ENCODE measurements at regions not wholly inside any gene's neighbourhood (a gene's known extent, or its start where the extent isn't known, plus 50 kb on each side); places are given as distances from the start of the nearest gene placed in this dataset.

- H3K9ac ChIP-seq: no peak overlapping the region
- H3K4me2 ChIP-seq: no peak overlapping the region
- no peaks in the 10 kb centered on the region for H3K79me2 ChIP-seq (ENCODE audit: insufficient read depth)
- POLR2A ChIA-PET: no interaction called here
- 90% methylated on average over 9 of the region's 13 CpGs for WGBS (ENCODE audit: low lambda C conversion rate)
- DNase-seq: no peak
- no peaks in the 10 kb centered on the region for H3K9me2 ChIP-seq
- H4K20me1 ChIP-seq (ENCODE audit: insufficient read depth): no peaks in the 10 kb centered on the region
- H3K27ac ChIP-seq (ENCODE audit: low read depth in 2 of 2, low read length in 1 of 2): no peak overlapping the region
- CTCF ChIA-PET: interaction anchor here (0.8 to 1.3 kb wide), 2 partner anchors 79 to 235 kb away, joined by 3 read pairs; no protein-coding TSS in a partner anchor
- no peaks in the 10 kb centered on the region for H3K4me1 ChIP-seq (ENCODE audit: control insufficient read depth in 1 of 2, insufficient read depth in 2 of 2, low read depth in 1 of 2, low read length in 1 of 2)
- no peak overlapping the region for H2AFZ ChIP-seq (ENCODE audit: low read depth)
- H3K27me3 ChIP-seq (ENCODE audit: insufficient read depth): no peaks in the 10 kb centered on the region; the same call in 1 of the 2 replicates
- no peaks in the 10 kb centered on the region for H3F3A ChIP-seq (replicated peaks; ENCODE audit: insufficient read depth)
- H3K4me3 ChIP-seq (ENCODE audit: low read depth in 2 of 2, low read length in 1 of 2): no peak overlapping the region
- H3K9me3 ChIP-seq: no peaks in the 10 kb centered on the region
- no peaks in the 10 kb centered on the region for H3K36me3 ChIP-seq (replicated peaks in 1 of 2; ENCODE audit: control insufficient read depth in 1 of 2, insufficient read depth in 2 of 2, low read length in 1 of 2)
- TF ChIP-seq ELF1 (IDR thresholded peaks at IDR 0.05): no peak
- TF ChIP-seq, protein P1, sequence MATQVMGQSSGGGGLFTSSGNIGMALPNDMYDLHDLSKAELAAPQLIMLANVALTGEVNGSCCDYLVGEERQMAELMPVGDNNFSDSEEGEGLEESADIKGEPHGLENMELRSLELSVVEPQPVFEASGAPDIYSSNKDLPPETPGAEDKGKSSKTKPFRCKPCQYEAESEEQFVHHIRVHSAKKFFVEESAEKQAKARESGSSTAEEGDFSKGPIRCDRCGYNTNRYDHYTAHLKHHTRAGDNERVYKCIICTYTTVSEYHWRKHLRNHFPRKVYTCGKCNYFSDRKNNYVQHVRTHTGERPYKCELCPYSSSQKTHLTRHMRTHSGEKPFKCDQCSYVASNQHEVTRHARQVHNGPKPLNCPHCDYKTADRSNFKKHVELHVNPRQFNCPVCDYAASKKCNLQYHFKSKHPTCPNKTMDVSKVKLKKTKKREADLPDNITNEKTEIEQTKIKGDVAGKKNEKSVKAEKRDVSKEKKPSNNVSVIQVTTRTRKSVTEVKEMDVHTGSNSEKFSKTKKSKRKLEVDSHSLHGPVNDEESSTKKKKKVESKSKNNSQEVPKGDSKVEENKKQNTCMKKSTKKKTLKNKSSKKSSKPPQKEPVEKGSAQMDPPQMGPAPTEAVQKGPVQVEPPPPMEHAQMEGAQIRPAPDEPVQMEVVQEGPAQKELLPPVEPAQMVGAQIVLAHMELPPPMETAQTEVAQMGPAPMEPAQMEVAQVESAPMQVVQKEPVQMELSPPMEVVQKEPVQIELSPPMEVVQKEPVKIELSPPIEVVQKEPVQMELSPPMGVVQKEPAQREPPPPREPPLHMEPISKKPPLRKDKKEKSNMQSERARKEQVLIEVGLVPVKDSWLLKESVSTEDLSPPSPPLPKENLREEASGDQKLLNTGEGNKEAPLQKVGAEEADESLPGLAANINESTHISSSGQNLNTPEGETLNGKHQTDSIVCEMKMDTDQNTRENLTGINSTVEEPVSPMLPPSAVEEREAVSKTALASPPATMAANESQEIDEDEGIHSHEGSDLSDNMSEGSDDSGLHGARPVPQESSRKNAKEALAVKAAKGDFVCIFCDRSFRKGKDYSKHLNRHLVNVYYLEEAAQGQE (IDR thresholded peaks at IDR 0.05; ENCODE audit: low read depth, low read length): no peak
- TF ChIP-seq TCF12 (IDR thresholded peaks at IDR 0.05): no peak
- TF ChIP-seq, protein P2, sequence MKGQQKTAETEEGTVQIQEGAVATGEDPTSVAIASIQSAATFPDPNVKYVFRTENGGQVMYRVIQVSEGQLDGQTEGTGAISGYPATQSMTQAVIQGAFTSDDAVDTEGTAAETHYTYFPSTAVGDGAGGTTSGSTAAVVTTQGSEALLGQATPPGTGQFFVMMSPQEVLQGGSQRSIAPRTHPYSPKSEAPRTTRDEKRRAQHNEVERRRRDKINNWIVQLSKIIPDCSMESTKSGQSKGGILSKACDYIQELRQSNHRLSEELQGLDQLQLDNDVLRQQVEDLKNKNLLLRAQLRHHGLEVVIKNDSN (IDR thresholded peaks at IDR 0.05; ENCODE audit: borderline replicate concordance, low read depth): no peak
- TF ChIP-seq FOXM1 (IDR thresholded peaks at IDR 0.05; ENCODE audit: low read depth): no peak
- TF ChIP-seq POLR2AphosphoS5 (IDR thresholded peaks at IDR 0.05; ENCODE audit: low read depth, low read length): no peak
- no peak for TF ChIP-seq RAD21 (IDR thresholded peaks at IDR 0.05; ENCODE audit: low read length)
- no peak for TF ChIP-seq MAX (IDR thresholded peaks at IDR 0.05; ENCODE audit: low read depth)
- TF ChIP-seq RXRA (IDR thresholded peaks at IDR 0.05; ENCODE audit: borderline replicate concordance, low read depth): no peak
- no peak for TF ChIP-seq NFIC (IDR thresholded peaks at IDR 0.05; ENCODE audit: borderline replicate concordance)
- TF ChIP-seq GATA2 (CRISPR knock-in tag; IDR thresholded peaks at IDR 0.05): no peak
- TF ChIP-seq JUND (IDR thresholded peaks at IDR 0.05): no peak
- TF ChIP-seq MEF2A (IDR thresholded peaks at IDR 0.05; ENCODE audit: borderline replicate concordance, low read depth): no peak
Observed at GRCh38 chr2:238699307-238700116, 148.4 kb upstream of the TWIST2 start.

DNA sequence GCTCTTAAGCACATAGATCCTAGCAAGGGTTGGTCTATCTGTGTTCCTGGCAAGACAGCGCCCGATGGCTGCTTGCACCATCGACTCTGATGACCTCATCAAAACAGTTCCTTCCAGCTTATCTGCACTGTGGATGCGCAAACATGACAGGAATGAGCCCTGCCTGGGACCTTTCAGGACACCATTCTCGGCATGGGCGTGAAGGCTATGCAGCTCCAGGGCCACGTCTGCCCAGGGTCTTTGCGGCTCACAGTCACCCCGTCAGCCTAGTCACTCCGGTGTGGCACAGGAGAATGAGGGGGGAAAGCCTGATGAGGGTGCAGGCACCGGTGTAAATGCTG is 147.8 kb upstream of the TWIST2 start:
- H3K27ac ChIP-seq (ENCODE audit: low read depth in 2 of 2, low read length in 1 of 2): no peak overlapping the region
- POLR2A ChIA-PET: no interaction called here
- H4K20me1 ChIP-seq (ENCODE audit: insufficient read depth): no peaks in the 10 kb centered on the region
- no peaks in the 10 kb centered on the region for H3K9me2 ChIP-seq
- H3K79me2 ChIP-seq (ENCODE audit: insufficient read depth): no peaks in the 10 kb centered on the region
- CTCF ChIA-PET: interaction anchor here (0.8 kb wide), 1 partner anchor 80 kb away, joined by 3 read pairs; no protein-coding TSS in a partner anchor
- no peak overlapping the region for H2AFZ ChIP-seq (ENCODE audit: low read depth)
- H3K4me1 ChIP-seq (ENCODE audit: control insufficient read depth in 1 of 2, insufficient read depth in 2 of 2, low read depth in 1 of 2, low read length in 1 of 2): no peaks in the 10 kb centered on the region
- H3K27me3 ChIP-seq (ENCODE audit: insufficient read depth): no peaks in the 10 kb centered on the region
- DNase-seq: no peak
- 70% methylated on average over 11 of the region's 11 CpGs for WGBS (ENCODE audit: low lambda C conversion rate)
- H3F3A ChIP-seq (replicated peaks; ENCODE audit: insufficient read depth): no peaks in the 10 kb centered on the region
- H3K36me3 ChIP-seq (replicated peaks in 1 of 2; ENCODE audit: control insufficient read depth in 1 of 2, insufficient read depth in 2 of 2, low read length in 1 of 2): no peaks in the 10 kb centered on the region
- no peaks in the 10 kb centered on the region for H3K9me3 ChIP-seq
- no peak overlapping the region for H3K4me2 ChIP-seq
- H3K9ac ChIP-seq: no peak overlapping the region
- H3K4me3 ChIP-seq (ENCODE audit: low read depth in 2 of 2, low read length in 1 of 2): no peak overlapping the region
- TF ChIP-seq IRF3 (IDR thresholded peaks at IDR 0.05; ENCODE audit: low read depth, low read length) (no peak), GABPA (IDR thresholded peaks at IDR 0.05; ENCODE audit: low read depth) (no peak), TCF12 (IDR thresholded peaks at IDR 0.05) (no peak), RCOR1 (IDR thresholded peaks at IDR 0.05; ENCODE audit: low read length) (no peak)
- TF ChIP-seq, protein P3, sequence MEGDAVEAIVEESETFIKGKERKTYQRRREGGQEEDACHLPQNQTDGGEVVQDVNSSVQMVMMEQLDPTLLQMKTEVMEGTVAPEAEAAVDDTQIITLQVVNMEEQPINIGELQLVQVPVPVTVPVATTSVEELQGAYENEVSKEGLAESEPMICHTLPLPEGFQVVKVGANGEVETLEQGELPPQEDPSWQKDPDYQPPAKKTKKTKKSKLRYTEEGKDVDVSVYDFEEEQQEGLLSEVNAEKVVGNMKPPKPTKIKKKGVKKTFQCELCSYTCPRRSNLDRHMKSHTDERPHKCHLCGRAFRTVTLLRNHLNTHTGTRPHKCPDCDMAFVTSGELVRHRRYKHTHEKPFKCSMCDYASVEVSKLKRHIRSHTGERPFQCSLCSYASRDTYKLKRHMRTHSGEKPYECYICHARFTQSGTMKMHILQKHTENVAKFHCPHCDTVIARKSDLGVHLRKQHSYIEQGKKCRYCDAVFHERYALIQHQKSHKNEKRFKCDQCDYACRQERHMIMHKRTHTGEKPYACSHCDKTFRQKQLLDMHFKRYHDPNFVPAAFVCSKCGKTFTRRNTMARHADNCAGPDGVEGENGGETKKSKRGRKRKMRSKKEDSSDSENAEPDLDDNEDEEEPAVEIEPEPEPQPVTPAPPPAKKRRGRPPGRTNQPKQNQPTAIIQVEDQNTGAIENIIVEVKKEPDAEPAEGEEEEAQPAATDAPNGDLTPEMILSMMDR (IDR thresholded peaks at IDR 0.05): no peak
- TF ChIP-seq, protein P1 (IDR thresholded peaks at IDR 0.05; ENCODE audit: low read depth, low read length): no peak

All from SK-N-SH (cell line).